HL-60 (cell line): ENCODE measurements at regions not wholly inside any gene's neighbourhood (a gene's known extent, or its start where the extent isn't known, plus 50 kb on each side); places are given as distances from the start of the nearest gene placed in this dataset.

Experiments
- DNase-seq, 2 experiments: peaks; one replicate each; pipeline ENCODE4 v3.0.0-alpha.2; 2010 to 2020; ENCODE audit warnings: low read depth in 1 of 2, low spot score in 1 of 2
- H3K27ac ChIP-seq: fragments of 250-450 bp; sonication (Bioruptor Pico); replicated peaks from 2 replicates; pipeline ENCODE4 v1.5.1; 2020; ENCODE audit warnings: mild to moderate bottlenecking, moderate library complexity
- H3K27me3 ChIP-seq: fragments of 250-450 bp; sonication (Bioruptor Pico); 2 replicates; pipeline ENCODE4 v1.5.1; 2021; ENCODE audit warnings: mild to moderate bottlenecking, moderate library complexity; ENCODE audit not compliant: insufficient read depth, poor library complexity, severe bottlenecking
- H3K4me3 ChIP-seq: replicated peaks from 2 replicates; pipeline ENCODE4 v1.5.1; 2011; ENCODE audit warnings: mild to moderate bottlenecking, control low read depth, low read length; ENCODE audit not compliant: insufficient read depth
- CTCF ChIP-seq: IDR thresholded peaks from one replicate; pipeline ENCODE4 v1.5.1; 2011; ENCODE audit warnings: low read length, control low read depth, inconsistent platforms; ENCODE audit not compliant: insufficient read depth
- GABPA ChIP-seq: IDR thresholded peaks from 2 replicates; pipeline ENCODE4 v1.6.1; 2012; ENCODE audit warnings: low read depth
- POLR2AphosphoS5 ChIP-seq: IDR thresholded peaks from 2 replicates; pipeline ENCODE4 v1.6.1; 2012; ENCODE audit warnings: low read depth
- REST ChIP-seq: IDR thresholded peaks from 2 replicates; pipeline ENCODE4 v1.6.1; 2012; ENCODE audit warnings: low read depth; ENCODE audit not compliant: insufficient replicate concordance
- SPI1 ChIP-seq: IDR thresholded peaks from 2 replicates; pipeline ENCODE4 v1.6.1; 2012; ENCODE audit warnings: low read depth, mild to moderate bottlenecking, borderline replicate concordance

- DNase-seq, result no peak
- no peak overlapping the region for H3K27ac ChIP-seq
- no peaks in the 10 kb centered on the region for H3K27me3 ChIP-seq
- no peak for TF ChIP-seq CTCF
- TF ChIP-seq REST, result no peak
- TF ChIP-seq GABPA, result no peak
- TF ChIP-seq POLR2AphosphoS5, result no peak
- no peak for TF ChIP-seq SPI1
- H3K4me3 ChIP-seq, result no peak overlapping the region
Measured at GRCh38 chr21:27569091-27569490, 602.2 kb upstream of the ADAMTS5 start.

- no peaks in the 10 kb centered on the region for H3K27me3 ChIP-seq
- H3K4me3 ChIP-seq, result no peak overlapping the region
- no peak for DNase-seq
- TF ChIP-seq REST (no peak), SPI1 (no peak), CTCF (no peak), GABPA (no peak), POLR2AphosphoS5 (no peak)
- no peak overlapping the region for H3K27ac ChIP-seq
Measured at GRCh38 chr21:27567381-27567780, 600.5 kb upstream of the ADAMTS5 start.

GRCh38 chr21:27566521-27566920 is 599.6 kb upstream of the ADAMTS5 start:
- Histone ChIP-seq H3K27me3 (no peaks in the 10 kb centered on the region), H3K4me3 (no peak overlapping the region), H3K27ac (no peak overlapping the region)
- DNase-seq, result no peak
- no peak for TF ChIP-seq GABPA
- TF ChIP-seq POLR2AphosphoS5, result no peak
- TF ChIP-seq SPI1, result no peak
- TF ChIP-seq CTCF, result no peak
- TF ChIP-seq REST, result no peak
